Gastrocnemius medialis (tissue), 4 donors: ENCODE measurements at regions not wholly inside any gene's neighbourhood (a gene's known extent, or its start where the extent isn't known, plus 50 kb on each side); places are given as distances from the start of the nearest gene placed in this dataset.

ENCODE experiments used
- ATAC-seq, 2 donors: fragments of 150-250 bp; one replicate each; pipeline ENCODE4 v1.9.1; 2016
- DNase-seq, 2 donors: peaks; one replicate each; pipeline ENCODE4 v3.0.0-alpha.2; 2019
- H3K27ac ChIP-seq, 4 donors: fragments of 200-600 bp; sonication (generic); 1 replicate in 1 of 4; 2 replicates in 3 of 4; pipeline ENCODE4 v1.5.1; 2016 to 2018; ENCODE audit warnings: mild to moderate bottlenecking in 2 of 4, moderate library complexity in 1 of 4
- H3K27me3 ChIP-seq, 3 donors: fragments of 200-600 bp; sonication (generic) in 2 of 3; 1 replicate in 1 of 3; 2 replicates in 2 of 3; pipeline versions ENCODE4 v1.5.1 to v1.6.0; 2016 to 2019; ENCODE audit warnings: mild to moderate bottlenecking in 1 of 3, moderate library complexity in 1 of 3
- H3K36me3 ChIP-seq, 2 donors: fragments of 200-600 bp; sonication (generic) in 1 of 2; one replicate each; pipeline ENCODE4 v1.5.1; 2017 to 2018
- H3K4me1 ChIP-seq, 2 donors: fragments of 200-600 bp; sonication (generic) in 1 of 2; one replicate each; pipeline ENCODE4 v1.5.1; 2016 to 2017; ENCODE audit warnings: mild to moderate bottlenecking in 2 of 2
- H3K4me3 ChIP-seq, 4 donors: fragments of 200-600 bp; sonication (generic) in 3 of 4; 1 replicate in 1 of 4; 2 replicates in 3 of 4; pipeline ENCODE4 v1.5.1; 2016 to 2019; ENCODE audit warnings: mild to moderate bottlenecking in 2 of 4
- H3K9me3 ChIP-seq, 3 donors: fragments of 200-600 bp; sonication (generic) in 2 of 3; 1 replicate in 1 of 3; 2 replicates in 2 of 3; pipeline ENCODE4 v1.5.1; 2016 to 2019
- CTCF ChIP-seq, 5 experiments: fragments of 450-650 bp in 3 of 5; fragments of 200-600 bp in 2 of 5; sonication (generic) in 2 of 5; IDR thresholded peaks in 4 of 5; conservative IDR thresholded peaks in 1 of 5; 1 replicate in 4 of 5; 2 replicates in 1 of 5; pipeline ENCODE4 v1.5.1; 2016 to 2019; ENCODE audit warnings: antibody characterized with exemption in 5 of 5, mild to moderate bottlenecking in 3 of 5, moderate library complexity in 3 of 5
- POLR2A ChIP-seq, 2 donors: fragments of 450-650 bp; IDR thresholded peaks; one replicate each; pipeline ENCODE4 v1.6.1; 2017; ENCODE audit warnings: antibody characterized with exemption in 2 of 2, mild to moderate bottlenecking in 2 of 2, moderate library complexity in 2 of 2
- in situ Hi-C, 4 donors: fragments of 200-750 bp; cut with MboI; loops; one replicate each; pipeline versions ENCODE4 v1.15.0 to v1.8.0; 2017; ENCODE audit warnings: low sequenced_read_pairs in 4 of 4
- intact Hi-C: fragments of 100-400 bp; cut with DNase I; formaldehyde crosslinking; loops from one replicate; pipeline ENCODE4 v1.15.1; 2023; ENCODE audit warnings: low total_unique reads

GRCh38 chr4:138675685-138676084 lies 339.9 kb upstream of the NOCT start:
- no peak for DNase-seq
- no peak overlapping the region for H3K27ac ChIP-seq
- no peak overlapping the region for H3K4me3 ChIP-seq
- no peaks in the 10 kb centered on the region for H3K4me1 ChIP-seq
- H3K27me3 ChIP-seq = no peaks in the 10 kb centered on the region
- no peaks in the 10 kb centered on the region for H3K36me3 ChIP-seq
- TF ChIP-seq POLR2A (IDR thresholded peaks at IDR 0.05) = no peak
- TF ChIP-seq CTCF (IDR thresholded peaks at IDR 0.05 in 4 of 5, conservative IDR thresholded peaks at IDR 0.05 in 1 of 5) = no peak
- H3K9me3 ChIP-seq = no peaks in the 10 kb centered on the region
- intact Hi-C loops = no loop called here
- ATAC-seq = no peak
- in situ Hi-C loops = loop anchor here in 2 of 4 donors (25.0 kb wide), 3 partner anchors 488 to 863 kb away; no protein-coding TSS in a partner anchor

GRCh38 chr4:138674209-138674608 lies 341.4 kb upstream of the NOCT start:
- no peak overlapping the region for H3K4me3 ChIP-seq
- H3K9me3 ChIP-seq = no peaks in the 10 kb centered on the region
- in situ Hi-C loops (no loop called here), intact Hi-C loops (no loop called here)
- ATAC-seq (no peak), DNase-seq (no peak)
- no peaks in the 10 kb centered on the region for H3K27me3 ChIP-seq
- no peaks in the 10 kb centered on the region for H3K4me1 ChIP-seq
- TF ChIP-seq CTCF (IDR thresholded peaks at IDR 0.05 in 4 of 5, conservative IDR thresholded peaks at IDR 0.05 in 1 of 5) (no peak), POLR2A (IDR thresholded peaks at IDR 0.05) (no peak)
- H3K27ac ChIP-seq = no peak overlapping the region
- no peaks in the 10 kb centered on the region for H3K36me3 ChIP-seq

GRCh38 chr4:138673053-138673452 lies 342.5 kb upstream of the NOCT start:
- no peak overlapping the region for H3K27ac ChIP-seq
- intact Hi-C loops (no loop called here), in situ Hi-C loops (no loop called here)
- DNase-seq = no peak
- no peaks in the 10 kb centered on the region for H3K4me1 ChIP-seq
- no peak for TF ChIP-seq POLR2A (IDR thresholded peaks at IDR 0.05)
- TF ChIP-seq CTCF (IDR thresholded peaks at IDR 0.05 in 4 of 5, conservative IDR thresholded peaks at IDR 0.05 in 1 of 5) = no peak
- no peaks in the 10 kb centered on the region for H3K36me3 ChIP-seq
- no peak overlapping the region for H3K4me3 ChIP-seq
- no peak for ATAC-seq
- H3K9me3 ChIP-seq = no peaks in the 10 kb centered on the region
- no peaks in the 10 kb centered on the region for H3K27me3 ChIP-seq

- Histone ChIP-seq H3K27me3 (no peaks in the 10 kb centered on the region), H3K4me1 (no peaks in the 10 kb centered on the region), H3K27ac (no peak overlapping the region), H3K9me3 (no peaks in the 10 kb centered on the region), H3K4me3 (no peak overlapping the region), H3K36me3 (no peaks in the 10 kb centered on the region)
- TF ChIP-seq CTCF (IDR thresholded peaks at IDR 0.05 in 4 of 5, conservative IDR thresholded peaks at IDR 0.05 in 1 of 5) (no peak), POLR2A (IDR thresholded peaks at IDR 0.05) (no peak)
- intact Hi-C loops = no loop called here
- ATAC-seq = no peak
- in situ Hi-C loops = no loop called here
- no peak for DNase-seq
Observed at GRCh38 chr4:138672393-138672976, 343.1 kb upstream of the NOCT start.

GRCh38 chr4:138671606-138672084 lies 343.9 kb upstream of the NOCT start:
- no peak overlapping the region for H3K4me3 ChIP-seq
- TF ChIP-seq POLR2A (IDR thresholded peaks at IDR 0.05) (no peak), CTCF (IDR thresholded peaks at IDR 0.05 in 4 of 5, conservative IDR thresholded peaks at IDR 0.05 in 1 of 5) (no peak)
- in situ Hi-C loops (no loop called here), intact Hi-C loops (no loop called here)
- H3K4me1 ChIP-seq = no peaks in the 10 kb centered on the region
- no peaks in the 10 kb centered on the region for H3K27me3 ChIP-seq
- H3K27ac ChIP-seq = no peak overlapping the region
- ATAC-seq (no peak), DNase-seq (no peak)
- H3K36me3 ChIP-seq = no peaks in the 10 kb centered on the region
- H3K9me3 ChIP-seq = no peaks in the 10 kb centered on the region
